ENCODE measurements at regions not wholly inside any gene's neighbourhood (a gene's known extent, or its start where the extent isn't known, plus 50 kb on each side); places are given as distances from the start of the nearest gene placed in this dataset.

- Histone ChIP-seq H3K4me1 (peaks cover 0 to 7% (median 2%) of the 10 kb centered on the region in 4 donors), H3K27ac (replicated peaks in 1 of 4) (no peak overlapping the region), H3K36me3 (no peaks in the 10 kb centered on the region), H3K27me3 (peaks cover 0 to 6% (median 0%) of the 10 kb centered on the region in 4 donors), H3K4me3 (no peak overlapping the region), H3K9me3 (no peaks in the 10 kb centered on the region)
- 94% methylated on average over 4 of the region's 4 CpGs for WGBS
- intact Hi-C loops (cut with DNase I): no loop called here
- no peak for DNase-seq (ENCODE audit: extremely low spot score)
- TF ChIP-seq EP300 (IDR thresholded peaks at IDR 0.05) (no peak), POLR2AphosphoS5 (IDR thresholded peaks at IDR 0.05) (no peak), CTCF (IDR thresholded peaks at IDR 0.05) (no peak), POLR2A (IDR thresholded peaks at IDR 0.05; ENCODE audit: low read depth) (no peak)
These were observed 135.0 kb upstream of the XYLT1 start for GRCh38 chr16:17605784-17606183.

GRCh38 chr16:17603626-17604025 lies 132.9 kb upstream of the XYLT1 start:
- H3K4me1 ChIP-seq: peaks cover 0 to 7% (median 2%) of the 10 kb centered on the region in 4 donors
- H3K4me3 ChIP-seq: no peak overlapping the region
- no peaks in the 10 kb centered on the region for H3K36me3 ChIP-seq
- intact Hi-C loops (cut with DNase I): no loop called here
- DNase-seq (ENCODE audit: extremely low spot score): peak; percentile 17
- TF ChIP-seq POLR2A (IDR thresholded peaks at IDR 0.05; ENCODE audit: low read depth) (no peak), CTCF (IDR thresholded peaks at IDR 0.05) (no peak), POLR2AphosphoS5 (IDR thresholded peaks at IDR 0.05) (no peak), EP300 (IDR thresholded peaks at IDR 0.05) (no peak)
- peaks cover 0 to 5% (median 1%) of the 10 kb centered on the region in 4 donors for H3K9me3 ChIP-seq
- WGBS: 67% methylated on average over 1 of the region's 1 CpG
- H3K27me3 ChIP-seq: peaks cover 0 to 6% (median 0%) of the 10 kb centered on the region in 4 donors
- no peak overlapping the region for H3K27ac ChIP-seq (replicated peaks in 1 of 4)

- TF ChIP-seq POLR2AphosphoS5 (IDR thresholded peaks at IDR 0.05): no peak
- no peak for TF ChIP-seq CTCF (IDR thresholded peaks at IDR 0.05)
- no peak for TF ChIP-seq POLR2A (IDR thresholded peaks at IDR 0.05; ENCODE audit: low read depth)
- TF ChIP-seq EP300 (IDR thresholded peaks at IDR 0.05): no peak
- intact Hi-C loops (cut with DNase I): no loop called here
- H3K27me3 ChIP-seq: peaks cover 0 to 6% (median 0%) of the 10 kb centered on the region in 4 donors
- H3K9me3 ChIP-seq: peaks cover 0 to 5% (median 1%) of the 10 kb centered on the region in 4 donors
- DNase-seq (ENCODE audit: extremely low spot score): peak; percentile 29
- H3K4me1 ChIP-seq: peaks cover 0 to 4% (median 1%) of the 10 kb centered on the region in 4 donors
- 64% methylated on average over 3 of the region's 3 CpGs for WGBS
- no peak overlapping the region for H3K4me3 ChIP-seq
- no peak overlapping the region for H3K27ac ChIP-seq (replicated peaks in 1 of 4)
- H3K36me3 ChIP-seq: no peaks in the 10 kb centered on the region
These were observed 131.9 kb upstream of the XYLT1 start for GRCh38 chr16:17602678-17603077.

GRCh38 chr16:17598968-17599367 lies 128.2 kb upstream of the XYLT1 start:
- TF ChIP-seq POLR2A (IDR thresholded peaks at IDR 0.05; ENCODE audit: low read depth) (no peak), POLR2AphosphoS5 (IDR thresholded peaks at IDR 0.05) (no peak), CTCF (IDR thresholded peaks at IDR 0.05) (no peak), EP300 (IDR thresholded peaks at IDR 0.05) (no peak)
- Histone ChIP-seq H3K4me1 (no peaks in the 10 kb centered on the region), H3K4me3 (no peak overlapping the region), H3K27me3 (no peaks in the 10 kb centered on the region), H3K9me3 (peaks cover 0 to 5% (median 1%) of the 10 kb centered on the region in 4 donors), H3K36me3 (no peaks in the 10 kb centered on the region), H3K27ac (replicated peaks in 1 of 4) (no peak overlapping the region)
- WGBS: 97% methylated on average over 1 of the region's 1 CpG
- intact Hi-C loops (cut with DNase I): no loop called here
- DNase-seq (ENCODE audit: extremely low spot score): no peak
